ENCODE measurements at regions not wholly inside any gene's neighbourhood (a gene's known extent, or its start where the extent isn't known, plus 50 kb on each side); places are given as distances from the start of the nearest gene placed in this dataset.

DNA sequence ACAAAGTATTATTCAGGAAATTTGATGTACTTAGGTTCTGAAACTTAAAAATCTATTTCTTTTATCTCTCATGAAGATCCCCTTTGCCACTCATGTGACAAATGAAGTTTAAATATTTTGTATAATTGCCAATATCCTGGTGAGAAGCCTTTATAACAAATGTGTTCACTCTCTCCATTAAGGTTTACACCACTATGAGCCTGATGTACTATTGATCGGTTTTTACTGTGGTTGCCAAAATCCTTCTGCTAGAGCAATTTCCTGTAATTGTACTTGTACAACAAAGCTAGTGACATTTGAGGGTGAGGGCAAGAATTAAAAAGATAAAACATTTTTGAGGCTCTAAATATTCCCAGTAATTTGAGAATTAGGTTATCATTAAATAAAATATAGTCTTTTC, 222.3 kb upstream of the CDH19 start:
- DNase-seq: no peak

DNA sequence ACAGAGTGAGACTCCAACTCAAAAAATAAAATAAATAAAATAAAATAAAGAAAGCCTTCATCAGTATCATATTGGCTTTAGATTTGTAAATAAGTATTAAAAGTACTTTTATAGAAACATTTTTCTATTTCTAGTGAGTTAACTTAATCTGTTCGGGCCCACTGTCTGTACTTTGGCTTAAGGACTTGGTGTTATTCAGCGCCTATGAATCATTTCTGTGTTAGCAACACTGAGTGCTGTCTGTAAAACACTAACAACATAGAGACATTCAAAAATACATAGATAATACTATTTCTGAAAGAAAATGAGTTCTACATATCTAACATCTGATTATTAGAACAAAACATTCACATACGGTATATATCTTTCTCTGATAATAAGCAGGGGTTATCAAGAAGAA, 221.5 kb upstream of the CDH19 start:
- DNase-seq: no peak

DNA sequence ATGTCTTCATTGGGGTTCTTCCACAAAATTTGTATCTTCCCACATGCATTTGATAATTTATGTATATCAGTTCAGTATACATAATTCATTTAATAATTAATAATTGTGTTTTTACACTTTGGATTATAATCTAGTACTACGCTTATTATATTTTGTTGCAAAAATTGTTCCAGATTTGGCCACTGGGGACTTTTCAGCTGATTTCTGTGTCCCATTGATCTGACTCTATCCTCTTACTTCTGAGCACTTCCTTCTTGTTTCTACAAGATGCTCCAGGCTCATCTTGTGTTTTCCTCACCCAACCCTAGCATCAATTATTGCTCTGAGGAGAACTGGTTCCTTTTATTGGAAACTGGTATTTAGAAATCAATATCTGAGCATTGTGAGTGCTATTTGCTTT, 215.3 kb upstream of the CDH19 start:
- DNase-seq: no peak

DNA sequence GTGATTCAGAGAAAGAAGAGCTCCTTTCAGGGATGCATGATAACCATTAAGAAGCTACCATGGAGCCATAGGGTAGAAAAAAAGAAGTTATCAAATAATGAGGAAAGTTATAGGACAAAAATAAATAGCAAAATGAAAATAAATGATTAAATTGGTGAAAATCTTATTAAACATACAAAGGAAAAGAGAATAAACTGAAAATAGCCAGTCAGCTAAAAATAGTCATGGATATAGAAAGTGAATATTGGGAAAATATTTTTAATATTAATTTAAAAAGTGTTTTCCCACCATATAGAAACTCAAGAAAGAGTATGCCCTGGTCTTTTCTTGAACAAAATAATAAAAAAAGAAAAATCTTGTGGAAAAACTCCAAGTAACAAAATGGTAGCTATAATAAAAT, 209.2 kb upstream of the CDH19 start:
- no peak for DNase-seq

DNA sequence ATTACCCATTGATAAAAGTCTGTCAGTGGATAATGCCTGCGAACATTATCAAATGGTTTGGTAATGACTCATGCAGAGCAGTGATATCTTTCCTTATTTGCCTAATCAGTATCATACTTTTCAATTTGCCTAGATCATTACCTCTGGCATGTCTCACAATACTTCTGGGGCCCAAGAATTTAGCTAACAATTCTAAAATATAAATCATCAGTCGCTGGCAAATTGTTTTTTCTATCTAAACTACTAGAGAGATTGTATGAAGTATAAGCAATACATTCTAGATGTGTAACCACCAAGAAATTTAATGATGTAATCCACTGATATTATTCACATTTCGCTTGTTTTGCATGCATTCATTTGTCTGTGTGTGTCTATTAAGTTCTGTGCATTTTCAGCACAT, 191.2 kb upstream of the CDH19 start:
- no peak for DNase-seq

DNA sequence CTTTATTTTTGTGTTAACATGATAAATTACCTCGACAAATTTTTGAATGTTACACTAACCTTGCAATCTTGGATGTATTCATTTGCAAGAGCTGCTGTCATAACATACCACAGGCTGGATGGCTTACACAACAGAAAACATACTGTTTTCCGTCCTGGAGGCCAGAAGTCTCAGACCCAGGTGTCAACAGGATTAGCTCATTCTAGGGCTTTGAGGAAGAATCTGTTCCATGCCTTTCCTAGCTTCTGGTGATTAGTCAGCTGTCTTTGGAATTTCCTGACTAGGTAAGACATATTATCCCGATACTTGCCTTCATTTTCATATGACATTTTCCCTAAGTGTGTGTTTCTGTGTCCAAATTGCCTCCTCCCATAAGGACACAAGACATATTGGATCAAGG, 188.6 kb upstream of the CDH19 start:
- DNase-seq: no peak

DNA sequence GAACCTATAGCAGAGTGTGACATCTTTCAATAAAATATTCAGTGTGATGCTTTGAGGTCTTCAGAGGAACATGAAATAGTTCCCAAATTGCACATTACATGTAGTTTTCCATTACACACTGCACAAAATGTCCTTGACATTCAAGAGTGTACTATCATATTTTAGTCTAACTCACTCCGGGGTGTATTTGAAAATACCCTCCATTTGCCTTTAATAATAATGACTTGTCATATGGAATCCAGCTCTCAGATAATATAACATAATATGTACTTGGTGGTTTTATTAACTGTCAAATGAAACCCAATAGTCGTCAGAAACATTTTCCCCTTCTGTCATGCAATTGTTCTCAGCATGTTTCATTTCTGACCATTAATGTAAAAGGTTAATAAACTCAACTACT, 176.7 kb upstream of the CDH19 start:
- no peak for DNase-seq

DNA sequence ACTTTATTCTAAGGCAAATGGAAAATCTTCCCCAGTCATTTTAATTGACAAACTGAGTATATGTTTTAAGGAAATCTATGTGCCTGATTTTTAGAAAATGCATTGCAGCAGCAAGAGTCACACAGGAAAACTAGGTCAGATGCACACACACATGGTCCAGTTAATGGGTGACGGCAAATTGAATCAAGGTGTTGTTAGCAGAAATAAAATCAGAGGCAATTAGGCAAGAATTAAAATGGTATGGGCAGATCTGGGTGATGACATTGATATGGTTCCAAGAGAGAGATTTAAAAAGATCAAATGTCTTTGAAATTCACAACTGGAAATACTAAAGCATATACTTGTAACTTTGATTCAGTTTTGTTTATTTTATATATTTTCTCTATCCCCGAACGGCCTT, 174.2 kb upstream of the CDH19 start:
- DNase-seq: no peak

DNA sequence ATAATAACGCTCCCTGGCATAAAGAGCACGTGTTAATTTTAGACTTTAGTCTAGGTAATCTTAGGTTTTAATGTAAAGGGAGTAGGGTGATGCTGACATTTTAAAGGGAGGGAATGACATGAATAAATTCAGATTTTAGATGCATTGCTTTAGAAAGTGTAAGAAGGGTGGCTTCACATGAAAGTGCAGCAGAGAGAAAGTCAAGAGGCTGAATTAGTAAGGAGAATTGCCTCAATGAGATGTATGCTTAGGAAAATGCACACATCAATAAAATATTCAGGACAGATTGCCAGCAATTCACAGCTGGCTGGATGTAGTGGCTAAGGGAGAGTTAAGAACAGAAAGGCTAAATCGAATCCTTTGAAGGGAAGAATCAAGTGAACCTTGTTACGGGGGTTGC, 165.5 kb upstream of the CDH19 start:
- DNase-seq: no peak

DNA sequence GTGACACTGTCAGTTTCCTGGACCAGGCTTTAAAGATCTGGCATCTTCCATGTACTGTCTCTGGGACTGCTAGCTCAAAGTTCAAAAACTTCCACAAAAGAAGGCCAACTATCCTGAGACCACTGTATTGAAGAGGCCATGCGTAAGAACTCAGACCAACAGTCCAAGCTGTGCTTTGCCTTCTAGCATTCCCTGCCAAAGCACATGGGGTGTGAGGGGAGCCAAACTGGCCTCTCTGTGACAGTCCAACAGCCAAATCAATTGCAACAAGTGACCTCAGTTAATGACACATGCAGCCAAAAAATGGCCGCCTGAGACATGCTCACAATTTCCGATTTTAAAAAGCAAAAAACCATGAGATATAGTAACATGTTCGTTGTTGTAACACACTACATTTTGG, 160.3 kb upstream of the CDH19 start:
- no peak for DNase-seq

DNA sequence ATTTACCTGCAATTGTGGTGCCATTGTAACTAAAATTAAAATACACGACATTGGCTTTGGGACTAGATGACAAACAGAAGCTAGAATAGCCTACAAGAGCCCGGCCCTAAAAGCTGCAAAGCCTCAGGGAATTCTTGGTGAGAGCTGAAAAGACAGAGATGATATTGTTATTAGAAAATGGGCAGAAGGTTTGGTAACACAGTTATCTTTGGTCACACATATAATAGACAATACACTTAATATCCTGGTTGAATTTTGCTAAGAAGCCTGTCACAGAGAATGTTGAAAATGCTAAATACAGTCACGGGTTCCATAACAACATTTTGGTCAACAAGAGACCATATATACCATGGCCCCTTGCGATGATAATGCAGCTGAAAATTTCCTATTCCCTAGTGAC, 157.3 kb upstream of the CDH19 start:
- no peak for DNase-seq

DNA sequence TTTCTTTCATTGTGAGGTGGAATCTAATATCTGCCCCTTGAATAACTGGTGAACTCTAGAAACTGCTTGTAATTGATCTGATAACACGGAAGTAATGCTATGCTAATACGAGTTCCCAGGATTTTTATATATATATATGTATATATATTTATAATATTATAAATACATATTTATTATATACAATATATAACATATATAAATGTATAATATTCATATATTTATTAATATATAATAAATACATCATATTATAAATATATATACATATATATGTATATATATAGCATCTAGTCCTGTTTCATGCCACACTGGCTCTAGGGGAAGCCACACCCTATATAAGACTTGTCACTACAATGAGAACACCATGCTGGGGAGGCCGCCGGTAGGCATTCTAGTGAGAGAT, 156.7 kb upstream of the CDH19 start:
- DNase-seq: no peak

DNA sequence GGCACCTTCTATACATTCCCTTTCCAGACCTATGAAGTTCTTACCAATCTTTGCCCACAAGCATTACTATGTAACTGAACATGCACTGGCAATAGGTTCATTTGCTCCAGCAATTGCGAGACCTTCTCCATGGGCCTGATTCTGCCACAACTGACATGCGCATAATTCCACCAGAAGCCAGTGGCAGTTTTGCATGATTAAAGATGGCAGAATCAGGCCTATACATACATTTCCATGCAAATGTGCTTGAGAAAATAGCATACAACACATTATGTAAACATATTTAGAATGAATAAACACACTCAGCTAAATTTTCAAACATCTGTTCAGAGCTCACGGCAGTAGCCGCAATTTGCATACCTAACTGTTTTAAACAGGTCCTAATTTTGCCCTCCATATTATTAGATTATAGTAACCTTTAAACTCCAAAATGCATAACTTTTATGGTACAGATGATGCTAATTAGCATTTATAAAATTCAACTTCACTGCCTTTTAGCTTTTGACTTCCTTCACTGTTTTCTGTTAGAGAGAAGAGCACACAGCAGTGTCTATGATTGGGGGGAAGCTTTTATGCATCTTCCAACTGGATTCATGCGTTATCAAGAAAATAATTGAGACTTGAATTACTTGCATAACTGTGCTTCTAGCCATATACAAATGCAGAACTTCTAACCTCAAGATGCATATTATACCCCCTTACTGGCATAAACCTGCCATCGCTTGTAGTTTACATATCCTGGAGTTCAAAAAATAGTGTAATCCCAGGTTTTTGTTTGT, 155.3 kb upstream of the CDH19 start:
- DNase-seq: no peak

DNA sequence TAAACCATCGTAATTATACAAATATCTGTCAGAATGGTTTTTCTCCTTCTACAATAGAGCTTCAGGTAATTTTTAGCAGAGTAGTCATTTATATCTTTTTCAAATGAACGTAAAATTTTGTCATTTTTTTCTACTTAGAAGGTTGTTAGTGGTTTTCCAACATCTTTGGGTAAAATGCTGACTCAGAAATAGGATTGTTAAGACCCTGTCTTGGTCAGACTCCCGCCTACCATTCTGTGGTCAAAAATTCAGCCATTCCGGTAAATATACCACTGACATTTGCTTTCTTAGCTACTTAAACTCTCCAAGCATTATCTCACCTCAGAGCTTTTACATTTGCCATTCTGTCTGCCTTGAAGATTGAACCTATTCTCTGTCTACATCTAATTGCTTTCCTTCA, 154.1 kb upstream of the CDH19 start:
- no peak for DNase-seq

DNA sequence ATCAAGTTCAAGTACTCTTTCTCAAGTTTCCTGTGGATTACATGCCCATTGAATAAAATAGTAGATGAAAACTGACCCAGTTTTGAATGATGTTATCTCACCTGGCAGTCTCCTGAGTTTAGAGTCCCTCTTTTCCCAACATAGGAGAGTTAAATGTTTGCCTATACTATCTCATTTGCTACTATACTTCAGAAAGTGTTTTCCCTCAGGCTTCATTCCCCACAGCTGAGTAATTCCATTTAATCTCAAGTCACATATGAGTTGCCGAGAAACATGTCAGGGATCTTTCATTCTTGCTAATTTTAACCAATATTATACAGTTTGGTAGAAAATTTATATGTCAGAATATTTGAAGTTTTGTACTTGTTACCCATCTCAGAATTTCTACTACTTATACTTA, 150.4 kb upstream of the CDH19 start:
- DNase-seq: no peak

DNA sequence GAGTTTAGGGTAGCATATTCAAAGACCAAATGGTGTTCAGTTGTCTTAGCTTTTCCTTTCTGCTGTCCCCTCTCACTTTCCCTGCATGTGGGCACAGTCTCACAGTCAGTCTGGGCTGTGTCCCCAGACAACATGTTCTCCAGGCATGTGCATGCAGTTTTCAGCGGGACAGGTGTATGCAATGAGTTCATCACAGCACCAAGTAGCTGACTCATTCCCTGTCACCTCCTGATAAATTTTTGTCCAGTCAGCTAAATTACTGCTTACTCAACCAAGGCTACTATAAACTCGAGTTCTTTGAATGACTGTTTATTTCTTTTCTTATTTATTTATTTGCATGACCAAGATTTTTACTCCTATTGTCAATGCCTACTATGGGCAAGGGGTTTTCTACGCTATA, 148.8 kb upstream of the CDH19 start:
- DNase-seq: no peak

DNA sequence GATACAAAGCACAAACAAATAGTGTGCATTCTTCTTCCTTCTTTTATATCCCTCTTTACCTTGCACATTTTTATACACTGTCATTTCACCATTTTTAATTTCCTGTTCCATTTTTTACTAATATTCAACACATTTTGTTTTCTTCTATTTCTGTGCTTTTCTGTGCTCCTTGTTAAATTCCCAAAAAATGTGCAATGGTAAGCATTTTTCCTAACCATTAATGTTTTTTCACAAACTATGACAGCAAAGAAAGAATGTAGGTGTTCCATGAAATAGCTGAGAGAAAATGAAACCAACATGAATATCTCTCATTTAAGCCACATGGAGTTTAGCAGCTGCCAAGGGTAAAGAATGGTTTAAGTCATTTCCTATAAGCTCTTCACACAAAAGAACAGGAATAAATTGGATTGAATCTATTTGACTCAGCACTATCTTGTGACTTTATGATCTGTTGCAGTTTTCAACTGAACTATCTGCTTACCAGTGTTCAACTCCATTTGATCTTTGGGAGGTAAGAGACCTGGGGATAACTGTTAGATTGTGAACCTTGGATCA, 145.7 kb upstream of the CDH19 start:
- no peak for DNase-seq

DNA sequence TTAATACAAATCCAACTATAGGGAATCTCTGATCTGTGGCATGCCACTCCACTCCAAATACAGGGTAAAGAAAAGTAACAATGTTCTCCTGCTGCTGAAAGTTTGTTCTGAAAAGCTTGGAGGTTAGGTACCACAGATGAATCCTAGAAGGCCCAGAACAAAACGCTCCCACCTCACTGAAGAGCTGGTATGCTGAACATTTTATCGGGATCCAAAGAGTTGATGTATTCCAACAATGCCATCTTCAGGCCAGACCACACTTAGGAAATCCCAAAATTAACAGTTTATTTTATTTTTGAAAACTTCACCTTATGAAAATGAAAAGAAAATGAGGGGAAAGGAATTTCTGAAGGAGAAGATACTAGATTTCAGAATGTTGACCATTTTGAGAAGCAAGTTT, 145.1 kb upstream of the CDH19 start:
- DNase-seq: no peak

DNA sequence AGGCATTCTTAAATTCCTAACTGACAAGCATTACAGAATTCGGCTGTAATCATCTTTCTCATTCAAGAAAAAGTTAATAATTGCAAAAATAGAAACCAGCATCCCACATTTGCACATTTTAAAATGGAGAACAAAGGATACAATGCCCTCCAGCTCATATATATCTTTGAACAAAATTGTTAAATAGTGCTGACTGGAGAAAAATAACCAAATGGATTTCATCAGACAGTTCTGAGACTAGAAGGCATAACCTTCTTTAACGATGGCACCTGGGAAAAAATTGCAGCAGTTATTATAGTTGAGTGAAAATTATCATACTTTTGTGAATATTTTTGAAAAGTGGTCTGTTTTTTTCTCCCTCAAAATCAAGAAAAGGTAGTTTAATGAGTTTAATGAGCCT, 138.9 kb upstream of the CDH19 start:
- no peak for DNase-seq

DNA sequence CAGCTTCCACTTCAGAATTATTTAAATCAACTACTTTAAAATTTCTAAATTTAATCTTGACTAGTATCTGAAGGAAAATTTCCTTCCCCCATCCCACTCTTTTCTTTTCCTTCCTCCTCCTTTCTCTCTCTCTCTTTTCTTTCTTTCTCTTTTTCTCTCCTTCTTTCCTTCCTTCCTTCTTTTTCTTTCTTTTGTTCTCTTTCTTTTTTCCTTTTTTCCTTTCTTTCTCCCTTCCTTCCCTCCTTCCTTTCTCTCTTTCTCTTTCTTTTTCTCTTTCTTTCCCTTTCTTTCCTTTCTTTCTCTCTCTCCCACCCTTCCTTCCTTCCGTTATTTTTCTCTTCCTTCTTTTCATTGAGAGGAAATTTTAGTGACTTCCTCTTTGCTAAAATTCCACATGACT, 132.0 kb upstream of the CDH19 start:
- no peak for DNase-seq

DNA sequence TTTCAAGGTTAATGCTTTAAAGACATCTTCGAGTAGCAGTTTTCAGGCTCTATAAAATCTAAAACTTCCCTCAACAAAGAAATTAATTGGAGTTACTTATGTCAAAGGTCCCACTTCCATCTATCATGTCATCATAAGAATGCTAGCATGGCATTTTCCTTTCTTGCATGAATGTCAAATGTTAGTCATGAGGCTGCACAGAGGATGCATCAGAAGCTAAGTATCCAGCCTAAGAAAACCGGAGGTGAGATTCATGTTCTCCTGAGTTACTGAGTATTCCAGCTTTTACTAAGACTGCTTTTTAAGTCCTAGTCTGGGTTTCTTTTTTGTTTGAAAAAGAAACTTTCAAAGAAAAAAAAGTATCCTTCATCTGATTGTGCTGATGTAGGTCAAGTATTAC, 130.6 kb upstream of the CDH19 start:
- DNase-seq: no peak

DNA sequence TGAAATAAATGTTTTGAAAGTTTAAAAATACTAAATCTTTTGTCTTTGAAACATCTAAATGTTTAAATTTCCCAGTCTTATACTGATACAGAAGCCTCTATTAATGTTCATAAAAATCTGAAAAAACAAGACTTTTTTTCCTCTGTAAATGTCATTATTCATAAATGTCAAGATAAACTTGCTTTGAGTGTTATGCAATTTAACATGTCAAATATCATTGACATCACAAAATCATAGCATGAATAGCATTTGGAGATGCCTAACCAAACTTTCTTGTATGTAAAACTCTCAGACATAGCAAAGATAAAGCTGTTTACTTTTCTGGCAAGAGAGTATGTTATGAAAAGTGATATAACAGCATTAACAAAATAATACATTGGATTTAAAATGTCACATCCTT, 128.0 kb upstream of the CDH19 start:
- no peak for DNase-seq

DNA sequence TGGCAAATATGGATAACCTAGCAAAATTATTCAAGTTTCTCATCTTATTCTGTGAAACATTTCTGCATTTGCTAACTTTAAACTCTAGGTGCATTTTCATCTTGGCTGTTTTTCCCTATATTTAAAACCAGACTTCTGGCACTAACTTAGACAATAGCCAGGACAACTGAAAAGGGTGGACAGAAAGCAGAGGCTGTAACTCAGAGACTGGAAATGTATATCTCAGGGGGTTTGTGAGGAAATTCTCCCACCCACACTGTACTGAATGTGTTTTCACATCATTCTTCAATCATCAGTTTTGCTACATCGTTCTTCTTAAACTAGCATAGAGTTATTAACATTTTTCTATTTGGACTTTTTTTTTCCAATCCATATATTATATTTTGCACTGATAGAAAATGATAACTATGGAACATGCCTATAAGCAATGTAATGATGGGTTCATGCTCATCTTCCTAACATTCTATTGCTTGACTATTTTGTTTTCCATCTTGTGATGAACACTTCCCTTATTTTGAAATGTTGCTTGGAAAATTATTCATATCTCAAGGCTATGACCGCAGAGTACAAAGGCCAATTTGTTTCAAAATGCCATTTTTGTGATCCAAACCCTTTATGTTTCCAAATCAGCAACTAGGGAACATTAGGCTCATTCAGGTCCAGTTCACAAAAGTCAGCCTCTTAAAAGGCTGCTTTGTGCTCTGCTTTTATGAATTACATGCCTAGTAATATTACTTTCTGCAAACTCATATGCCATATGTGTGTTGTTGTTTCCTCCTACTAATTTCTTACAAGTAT, 125.8 kb upstream of the CDH19 start:
- DNase-seq: no peak

DNA sequence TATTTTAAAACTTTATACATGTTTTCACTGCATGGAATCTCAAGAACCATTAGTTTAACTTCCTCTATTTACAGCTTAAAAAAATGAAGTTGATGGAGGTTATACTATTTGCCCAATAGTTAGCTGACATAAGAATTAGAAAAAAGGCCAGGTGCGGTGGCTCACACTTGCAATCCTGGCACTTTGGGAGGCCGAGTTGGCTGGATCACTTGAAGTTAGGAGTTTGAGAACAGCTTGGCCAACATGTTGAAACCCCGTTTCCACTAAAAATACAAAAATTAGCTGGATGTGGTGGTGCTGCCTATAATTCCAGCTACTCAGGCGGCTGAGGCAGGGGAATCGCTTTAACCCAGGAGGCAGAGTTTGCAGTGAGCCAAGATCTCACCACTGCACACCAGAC, 125.1 kb upstream of the CDH19 start:
- DNase-seq: no peak

DNA sequence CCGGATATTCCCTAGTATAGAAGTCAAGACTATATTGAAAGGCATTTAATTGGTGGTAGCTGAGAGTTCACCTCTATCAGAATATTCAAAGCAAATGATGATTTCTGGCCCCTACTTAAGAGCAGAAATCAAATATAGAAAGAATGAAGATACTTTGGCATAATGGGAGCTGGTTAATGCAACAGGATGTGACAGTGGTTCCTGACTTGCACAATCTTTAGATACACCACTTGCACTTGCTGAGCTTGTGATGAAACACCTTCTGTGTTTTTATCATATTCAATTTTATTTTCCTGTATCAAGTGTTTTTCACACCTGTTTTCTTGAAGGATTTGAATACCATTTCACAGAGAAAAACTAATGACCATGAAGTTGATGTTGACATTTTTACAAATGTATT, 124.1 kb upstream of the CDH19 start:
- no peak for DNase-seq
